ENCODE measurements at regions not wholly inside any gene's neighbourhood (a gene's known extent, or its start where the extent isn't known, plus 50 kb on each side); places are given as distances from the start of the nearest gene placed in this dataset.

GRCh38 chr20:12883507-12883885 is 125.3 kb upstream of the SPTLC3 start:
- TF ChIP-seq, protein P1, sequence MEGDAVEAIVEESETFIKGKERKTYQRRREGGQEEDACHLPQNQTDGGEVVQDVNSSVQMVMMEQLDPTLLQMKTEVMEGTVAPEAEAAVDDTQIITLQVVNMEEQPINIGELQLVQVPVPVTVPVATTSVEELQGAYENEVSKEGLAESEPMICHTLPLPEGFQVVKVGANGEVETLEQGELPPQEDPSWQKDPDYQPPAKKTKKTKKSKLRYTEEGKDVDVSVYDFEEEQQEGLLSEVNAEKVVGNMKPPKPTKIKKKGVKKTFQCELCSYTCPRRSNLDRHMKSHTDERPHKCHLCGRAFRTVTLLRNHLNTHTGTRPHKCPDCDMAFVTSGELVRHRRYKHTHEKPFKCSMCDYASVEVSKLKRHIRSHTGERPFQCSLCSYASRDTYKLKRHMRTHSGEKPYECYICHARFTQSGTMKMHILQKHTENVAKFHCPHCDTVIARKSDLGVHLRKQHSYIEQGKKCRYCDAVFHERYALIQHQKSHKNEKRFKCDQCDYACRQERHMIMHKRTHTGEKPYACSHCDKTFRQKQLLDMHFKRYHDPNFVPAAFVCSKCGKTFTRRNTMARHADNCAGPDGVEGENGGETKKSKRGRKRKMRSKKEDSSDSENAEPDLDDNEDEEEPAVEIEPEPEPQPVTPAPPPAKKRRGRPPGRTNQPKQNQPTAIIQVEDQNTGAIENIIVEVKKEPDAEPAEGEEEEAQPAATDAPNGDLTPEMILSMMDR (IDR thresholded peaks at IDR 0.05): no peak
- no peak for TF ChIP-seq POLR2A (IDR thresholded peaks at IDR 0.05)
